AG08395 (cell line): ENCODE measurements at regions not wholly inside any gene's neighbourhood (a gene's known extent, or its start where the extent isn't known, plus 50 kb on each side); places are given as distances from the start of the nearest gene placed in this dataset.
"Not testable (repeated sequence)": the region's sequence is repeated elsewhere in the genome, so short reads cannot be mapped to it uniquely, and the experiment has no call there.

Experiments used
- DNase-seq: peaks from one replicate; pipeline ENCODE4 v3.0.0; 2012; ENCODE audit warnings: mixed read lengths, low spot score

DNA sequence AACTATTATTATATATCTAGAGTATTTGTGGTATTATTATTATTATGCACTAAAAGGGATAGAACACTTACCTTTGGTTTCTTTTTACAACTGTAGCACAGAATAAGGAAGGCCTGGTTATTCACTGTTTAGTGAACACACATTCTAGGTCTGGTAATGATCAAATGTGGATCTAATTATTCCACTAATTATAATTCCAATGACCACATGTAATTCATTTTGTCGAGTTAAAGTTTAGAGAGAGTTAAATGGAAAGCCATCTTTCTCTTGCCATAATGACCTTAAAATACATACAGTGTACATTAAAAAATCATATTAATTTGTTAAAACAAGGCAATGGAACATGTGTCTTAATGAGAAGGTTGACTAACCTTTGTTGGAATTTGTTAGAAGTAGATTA, 147.8 kb downstream of the SEM1 start:
- DNase-seq = no peak

- no peak for DNase-seq
These were observed 151.1 kb downstream of the SEM1 start for GRCh38 chr7:96558530-96558929.

DNA sequence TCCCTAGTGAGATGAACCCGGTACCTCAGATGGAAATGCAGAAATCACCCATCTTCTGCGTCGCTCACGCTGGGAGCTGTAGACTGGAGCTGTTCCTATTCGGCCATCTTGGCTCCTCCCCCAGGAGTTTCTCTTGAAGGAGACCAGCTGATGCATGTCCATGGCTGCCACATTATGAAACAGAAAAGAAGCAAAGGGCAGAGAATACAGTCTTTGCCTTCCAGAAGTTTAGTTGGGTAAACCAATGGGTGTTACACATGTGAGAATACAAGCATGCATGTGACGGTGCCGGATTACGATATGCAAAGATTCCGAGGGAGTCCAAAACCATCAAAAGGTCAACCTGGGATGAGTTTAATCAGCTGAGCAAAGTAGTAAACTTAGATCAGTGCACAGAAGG, 151.6 kb downstream of the SEM1 start:
- no peak for DNase-seq

DNA sequence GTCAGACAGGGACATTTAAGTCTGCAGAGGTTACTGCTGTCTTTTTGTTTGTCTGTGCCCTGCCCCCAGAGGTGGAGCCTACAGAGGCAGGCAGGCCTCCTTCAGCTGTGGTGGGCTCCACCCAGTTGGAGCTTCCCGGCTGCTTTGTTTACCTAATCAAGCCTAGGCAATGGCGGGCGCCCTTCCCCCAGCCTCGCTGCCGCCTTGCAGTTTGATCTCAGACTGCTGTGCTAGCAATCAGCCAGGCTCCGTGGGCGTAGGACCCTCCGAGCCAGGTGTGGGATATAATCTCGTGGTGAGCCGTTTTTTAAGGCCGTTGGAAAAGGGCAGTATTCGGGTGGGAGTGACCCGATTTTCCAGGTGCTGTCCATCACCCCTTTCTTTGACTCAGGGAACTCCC, 152.0 kb downstream of the SEM1 start:
- not testable (repeated sequence) for DNase-seq

GRCh38 chr7:96548664-96549063, 161.0 kb downstream of the SEM1 start:
- no peak for DNase-seq

- DNase-seq = no peak
These were observed 162.3 kb downstream of the SEM1 start for GRCh38 chr7:96547371-96547811.

DNA sequence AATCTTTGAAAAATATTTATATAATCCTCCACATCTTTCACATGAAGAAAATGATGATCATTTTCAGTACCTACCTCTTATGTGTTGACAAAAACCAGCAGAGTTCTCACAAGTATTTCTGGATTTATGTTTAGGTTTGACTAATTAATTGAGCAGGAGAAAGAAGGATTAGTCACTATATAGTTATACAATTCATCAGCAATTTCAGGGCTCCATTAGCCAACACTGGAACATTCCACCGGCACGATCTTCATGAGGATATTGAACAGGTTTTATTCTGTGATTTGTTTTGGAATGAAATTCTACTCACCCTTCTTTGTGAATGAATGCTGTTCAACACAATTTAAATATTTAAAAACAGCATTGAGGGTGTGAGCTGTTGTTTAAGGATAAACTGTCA, 163.2 kb downstream of the SEM1 start:
- no peak for DNase-seq

DNA sequence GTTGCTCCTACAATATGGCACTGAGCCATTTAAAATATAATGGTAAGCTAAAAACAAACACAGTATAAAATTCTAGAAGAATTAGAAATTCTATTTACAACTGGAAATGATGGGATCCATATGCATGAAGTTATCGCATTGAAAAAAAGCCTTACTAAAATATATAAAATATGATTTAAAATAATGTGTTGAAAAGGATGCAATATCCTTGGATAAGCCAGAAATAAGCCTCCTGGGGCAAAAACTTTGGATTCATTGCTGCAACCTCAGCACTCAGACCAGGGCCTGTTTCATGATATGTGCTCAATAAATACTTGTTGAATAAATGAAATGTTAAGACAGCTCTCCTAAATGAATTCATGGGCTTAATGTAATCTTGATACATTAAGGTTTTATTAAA, 170.2 kb downstream of the SEM1 start:
- no peak for DNase-seq

GRCh38 chr7:96538632-96539031, 171.0 kb downstream of the SEM1 start:
- no peak for DNase-seq

DNA sequence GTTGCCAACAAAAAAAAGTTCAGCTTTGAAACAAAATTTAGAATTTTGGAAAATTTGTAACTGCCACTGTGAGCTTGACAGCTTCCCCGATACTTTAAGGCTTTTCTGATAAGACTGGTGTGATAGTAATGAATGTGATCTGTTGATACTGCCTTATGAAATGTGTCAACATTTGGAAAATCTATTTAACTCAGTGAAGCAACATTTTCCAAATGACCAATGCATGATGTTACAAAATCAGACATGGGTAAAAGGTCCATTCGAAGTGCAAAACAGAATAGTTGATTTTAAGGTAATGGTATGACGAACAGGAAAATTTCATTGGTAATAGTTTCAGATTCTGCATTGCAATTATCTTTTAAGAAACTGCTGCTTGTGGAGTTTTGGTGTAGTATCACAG, 175.4 kb downstream of the SEM1 start:
- DNase-seq = no peak

GRCh38 chr7:96532428-96532935, 177.2 kb downstream of the SEM1 start:
- DNase-seq = no peak

DNA sequence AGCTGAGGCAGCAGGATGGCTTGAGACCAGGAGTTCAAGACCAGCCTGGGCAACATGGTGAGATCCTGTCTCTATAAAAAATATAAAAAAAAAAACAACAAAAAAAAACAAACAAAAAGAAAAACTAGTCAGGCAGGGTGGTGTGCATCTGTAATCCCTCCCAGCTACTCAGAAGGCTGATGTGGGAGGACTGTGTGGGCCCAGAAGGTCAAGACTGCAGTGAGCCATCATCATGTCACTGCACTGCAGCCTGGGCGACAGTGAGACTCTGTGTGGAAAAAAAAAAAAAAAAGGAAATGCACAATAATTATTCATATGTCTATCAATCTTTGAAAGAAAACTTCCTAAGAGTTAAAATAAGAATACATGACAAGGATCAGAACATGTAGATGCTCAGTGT, 178.3 kb downstream of the SEM1 start:
- no peak for DNase-seq

GRCh38 chr7:96530786-96531185, 178.9 kb downstream of the SEM1 start:
- DNase-seq = no peak

DNA sequence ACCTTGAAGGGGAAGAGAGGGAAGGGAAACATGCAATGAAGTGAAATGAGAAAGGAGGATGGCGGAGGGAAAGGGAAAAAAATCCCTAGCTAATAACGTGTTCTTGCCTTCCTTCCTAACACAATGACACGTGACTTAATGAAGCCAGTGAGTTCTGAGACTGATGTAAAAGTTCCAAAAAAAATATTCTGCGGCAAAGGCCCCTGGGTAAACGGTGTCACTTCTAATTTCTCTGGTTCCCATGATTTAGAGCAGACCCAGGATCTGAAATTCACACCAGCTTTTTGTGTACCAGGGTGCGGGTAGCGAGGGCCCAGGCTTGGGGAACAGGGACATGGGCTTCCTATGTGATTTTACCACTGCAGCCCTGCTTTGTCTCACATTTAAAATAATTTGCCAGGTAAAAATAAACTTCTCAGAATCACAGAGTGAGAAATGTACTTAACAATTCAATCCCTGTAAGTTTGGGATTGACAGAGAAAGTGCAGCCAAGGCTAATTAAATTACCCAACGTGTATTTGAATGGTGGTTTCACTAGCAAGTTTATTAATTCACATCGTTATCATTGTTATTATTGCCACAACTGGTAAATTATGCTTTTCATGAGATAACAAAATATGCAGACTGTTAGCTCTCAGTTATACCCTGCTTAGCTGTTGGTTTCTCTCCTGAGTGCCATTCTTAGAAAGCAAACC, 182.4 kb downstream of the SEM1 start:
- no peak for DNase-seq

DNA sequence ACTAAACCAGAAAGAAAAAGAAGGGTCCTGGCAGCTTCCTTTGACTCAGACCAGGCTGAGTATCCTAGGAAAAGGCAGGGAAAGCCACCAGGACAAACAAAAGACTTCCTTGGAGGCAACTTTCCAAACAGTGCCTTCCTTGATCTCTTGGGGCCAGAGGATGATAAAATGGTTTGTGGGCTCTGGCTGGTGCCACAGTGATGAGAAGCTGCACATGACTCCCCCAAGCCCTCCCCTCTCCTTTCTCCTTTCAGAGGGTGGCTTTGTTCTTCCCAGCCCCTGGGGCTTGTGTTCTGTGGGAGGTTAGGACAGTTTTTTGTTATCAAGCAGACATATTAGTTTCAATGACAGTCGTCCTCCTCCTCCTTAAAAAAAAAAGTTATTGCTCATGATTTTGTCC, 183.2 kb downstream of the SEM1 start:
- no peak for DNase-seq

- DNase-seq = no peak
These were observed 188.4 kb downstream of the SEM1 start for GRCh38 chr7:96521068-96521894.

DNA sequence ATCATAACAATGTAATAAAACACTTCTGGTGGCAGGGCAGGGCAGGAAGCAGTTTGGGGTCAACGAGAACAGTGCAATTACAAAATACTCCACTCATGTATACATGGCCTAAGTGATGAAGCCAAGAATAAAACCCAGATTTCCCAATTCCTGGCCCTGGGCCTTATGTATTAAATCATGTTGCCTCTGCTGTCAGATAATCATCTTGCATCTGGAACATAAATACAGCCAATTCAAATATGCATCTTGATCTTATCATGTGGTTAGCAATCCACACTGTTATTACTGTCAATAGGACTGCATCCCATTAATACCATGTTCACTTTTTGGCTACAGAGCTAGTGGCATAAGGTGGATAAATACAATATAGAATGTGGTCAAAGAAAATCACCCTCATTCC, 186.5 kb upstream of the SLC25A13 start:
- DNase-seq = no peak

GRCh38 chr7:96503597-96503996, 181.7 kb upstream of the SLC25A13 start:
- DNase-seq = no peak

- no peak for DNase-seq
These were observed 179.4 kb upstream of the SLC25A13 start for GRCh38 chr7:96501318-96501717.

- no peak for DNase-seq
These were observed 177.6 kb upstream of the SLC25A13 start for GRCh38 chr7:96499532-96499931.

DNA sequence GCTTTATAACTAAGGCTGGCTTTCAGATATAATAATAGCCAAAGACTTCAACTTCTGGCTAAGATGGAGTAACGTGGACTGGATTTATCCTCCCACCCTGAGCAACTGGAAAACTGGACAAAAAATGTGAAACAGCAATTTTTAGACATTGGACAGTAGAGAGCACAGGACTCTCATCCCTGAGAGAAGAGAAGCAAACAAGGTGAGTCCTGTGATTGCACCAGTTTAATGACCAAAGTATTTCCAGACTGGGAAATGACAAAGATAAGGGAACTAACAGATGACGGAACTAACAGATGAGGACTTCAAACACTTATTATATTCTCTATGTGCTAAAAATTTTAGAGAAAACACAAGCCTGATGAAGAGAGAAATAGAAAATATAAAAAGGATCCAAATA, 175.7 kb upstream of the SLC25A13 start:
- DNase-seq = no peak

- DNase-seq = no peak
These were observed 173.9 kb upstream of the SLC25A13 start for GRCh38 chr7:96495751-96496216.

- DNase-seq = no peak
These were observed 164.8 kb upstream of the SLC25A13 start for GRCh38 chr7:96486681-96487080.
